HCT116 (cell line): ENCODE measurements at regions not wholly inside any gene's neighbourhood (a gene's known extent, or its start where the extent isn't known, plus 50 kb on each side); places are given as distances from the start of the nearest gene placed in this dataset.

ENCODE experiments used
- ATAC-seq: fragments of 200-7000 bp; cut with Tn5 transposase; 2 replicates; pipeline ENCODE4 v1.9.1; 2020; ENCODE audit warnings: mild to moderate bottlenecking, moderate library complexity
- BruUV-seq: library from RNA; stranded (reverse); fragments of 400-500 nt; replicated peaks from 2 replicates; lab custom pipeline; 2021; lab: Mats Ljungman, UMichigan
- CTCF ChIA-PET: fragments of 300-600 bp; sonication (Branson Sonifier 250); formaldehyde crosslinking; loops from one replicate; lab custom pipeline; 2021; ENCODE audit warnings: antibody characterized with exemption; lab: Charles Lee
- POLR2A ChIA-PET: fragments of 300-600, 350-600 bp; sonication (Branson Sonifier 250); formaldehyde crosslinking; loops from one replicate; lab custom pipeline; 2021; ENCODE audit warnings: antibody characterized with exemption; lab: Charles Lee
- RAD21 ChIA-PET, 2 experiments: fragments of 300-600 bp; sonication (Branson Sonifier 250); formaldehyde crosslinking; loops; one replicate each; lab custom pipeline; 2023; ENCODE audit warnings: low total read pairs in 2 of 2; ENCODE audit not compliant: uncharacterized antibody in 2 of 2, unreplicated experiment in 2 of 2, low non-redundant PET in 1 of 2; lab: Charles Lee
- DNase-seq: peaks from one replicate; pipeline ENCODE4 v3.0.0-alpha.2; 2010; ENCODE audit warnings: low read depth, low spot score
- H2AFZ ChIP-seq: fragments of 200-600 bp; shearing (Covaris generic), sonication (generic); 2 replicates; pipeline ENCODE4 v1.6.1; 2017; ENCODE audit warnings: low read depth, mixed run types, mixed read lengths, antibody characterized with exemption, low read length; ENCODE audit not compliant: poor library complexity, severe bottlenecking
- H3K27ac ChIP-seq: 2 replicates; pipeline ENCODE4 v1.5.1; 2012; ENCODE audit warnings: low read depth, low read length
- H3K27me3 ChIP-seq: fragments of 200-600 bp; sonication (generic); 2 replicates; pipeline ENCODE4 v1.6.1; 2016; ENCODE audit warnings: mixed run types, low read length, mixed read lengths; ENCODE audit not compliant: insufficient read depth
- H3K36me3 ChIP-seq, 2 experiments: fragments of 200-500 bp in 1 of 2; fragments of 200-600 bp in 1 of 2; sonication (Bioruptor generic) in 1 of 2; sonication (generic) in 1 of 2; 2 replicates each; pipeline versions ENCODE4 v1.5.1 to v1.6.1; 2014 to 2016; ENCODE audit warnings: low read length in 2 of 2, inconsistent platforms in 1 of 2, mixed read lengths in 1 of 2, mixed run types in 1 of 2; ENCODE audit not compliant: insufficient read depth in 2 of 2, control insufficient read depth in 1 of 2
- H3K4me1 ChIP-seq, 2 experiments: fragments of 200-600 bp in 1 of 2; sonication (generic) in 1 of 2; 2 replicates each; pipeline versions ENCODE4 v1.5.1 to v1.6.1; 2012 to 2017; ENCODE audit warnings: low read length in 2 of 2, inconsistent platforms in 1 of 2, mild to moderate bottlenecking in 1 of 2, mixed read lengths in 1 of 2, mixed run types in 1 of 2, moderate library complexity in 1 of 2; ENCODE audit not compliant: insufficient read depth in 2 of 2, control insufficient read depth in 1 of 2
- H3K4me2 ChIP-seq: fragments of 200-600 bp; sonication (generic); 2 replicates; pipeline ENCODE4 v1.6.1; 2017; ENCODE audit warnings: mixed run types, low read length, mixed read lengths
- H3K4me3 ChIP-seq, 2 experiments: fragments of 200-600 bp in 1 of 2; sonication (generic) in 1 of 2; replicated peaks in 1 of 2; 2 replicates each; pipeline ENCODE4 v1.5.1; 2011 to 2016; ENCODE audit warnings: low read length in 2 of 2, control low read depth in 1 of 2, low read depth in 1 of 2, mild to moderate bottlenecking in 1 of 2, mixed read lengths in 1 of 2, mixed run types in 1 of 2
- H3K79me2 ChIP-seq: fragments of 200-600 bp; sonication (generic); 2 replicates; pipeline ENCODE4 v1.6.1; 2017; ENCODE audit warnings: mild to moderate bottlenecking, mixed run types, low read length, moderate library complexity, mixed read lengths; ENCODE audit not compliant: insufficient read depth
- H3K9ac ChIP-seq: fragments of 200-600 bp; sonication (generic); 2 replicates; pipeline ENCODE4 v1.6.1; 2016; ENCODE audit warnings: low read length, mixed read lengths
- H3K9me2 ChIP-seq: fragments of 200-600 bp; sonication (generic), shearing (Covaris generic); 2 replicates; pipeline ENCODE4 v1.6.1; 2017; ENCODE audit warnings: mixed run types, mild to moderate bottlenecking, moderate library complexity; ENCODE audit not compliant: insufficient read depth
- H3K9me3 ChIP-seq, 2 experiments: fragments of 200-500 bp in 1 of 2; fragments of 200-600 bp in 1 of 2; sonication (Bioruptor generic) in 1 of 2; sonication (generic) in 1 of 2; 2 replicates each; pipeline ENCODE4 v1.6.1; 2014 to 2017; ENCODE audit warnings: low read length in 2 of 2, mixed read lengths in 2 of 2, inconsistent platforms in 1 of 2, low read depth in 1 of 2, mild to moderate bottlenecking in 1 of 2, mixed run types in 1 of 2, moderate library complexity in 1 of 2; ENCODE audit not compliant: control insufficient read depth in 1 of 2, insufficient read depth in 1 of 2
- H4K20me1 ChIP-seq: fragments of 200-600 bp; sonication (generic), shearing (Covaris generic); 2 replicates; pipeline ENCODE4 v1.6.1; 2017; ENCODE audit warnings: mixed run types, mild to moderate bottlenecking, moderate library complexity; ENCODE audit not compliant: insufficient read depth
- CEBPB ChIP-seq: IDR thresholded peaks from 2 replicates; pipeline ENCODE4 v1.6.1; 2012; ENCODE audit warnings: low read depth
- ELF1 ChIP-seq: IDR thresholded peaks from 2 replicates; pipeline ENCODE4 v1.6.1; 2012; ENCODE audit warnings: low read depth, borderline replicate concordance
- EZH2phosphoT487 ChIP-seq: fragments of 200-600 bp; IDR thresholded peaks from 2 replicates; pipeline ENCODE4 v1.6.1; 2018; ENCODE audit warnings: antibody characterized with exemption, borderline replicate concordance
- FOSL1 ChIP-seq: IDR thresholded peaks from 2 replicates; pipeline ENCODE4 v1.6.1; 2012; ENCODE audit warnings: low read depth
- POLR2A ChIP-seq: IDR thresholded peaks from 2 replicates; pipeline ENCODE4 v1.7.0; 2011; ENCODE audit warnings: borderline replicate concordance; ENCODE audit not compliant: insufficient read depth, insufficient read length; ENCODE audit errors: extremely low read depth
- POLR2AphosphoS5 ChIP-seq: IDR thresholded peaks from 2 replicates; pipeline ENCODE4 v1.6.1; 2011; ENCODE audit warnings: mild to moderate bottlenecking, low read depth, low read length, moderate library complexity
- SIN3A ChIP-seq: IDR thresholded peaks from 2 replicates; pipeline ENCODE4 v1.6.1; 2012; ENCODE audit warnings: low read depth
- SP1 ChIP-seq: IDR thresholded peaks from 2 replicates; pipeline ENCODE4 v1.6.1; 2012; ENCODE audit warnings: low read depth
- SRF ChIP-seq: IDR thresholded peaks from 2 replicates; pipeline ENCODE4 v1.6.1; 2012; ENCODE audit warnings: low read depth
- YY1 ChIP-seq: IDR thresholded peaks from 2 replicates; pipeline ENCODE4 v1.6.1; 2011; ENCODE audit warnings: low read length, low read depth, moderate library complexity, mild to moderate bottlenecking; ENCODE audit not compliant: insufficient replicate concordance; ENCODE audit errors: extremely low read depth
- ZNF274 ChIP-seq: fragments of 200-500 bp; sonication (Bioruptor generic); IDR thresholded peaks from 2 replicates; pipeline ENCODE4 v1.6.1; 2014; ENCODE audit warnings: mild to moderate bottlenecking, low read depth, low read length, inconsistent platforms
- intact Hi-C: fragments of 100-400 bp; cut with micrococcal nuclease; formaldehyde crosslinking; loops from 2 replicates; pipeline ENCODE4 v1.10.0; 2022
- TF ChIP-seq, protein P1 (sequence below): IDR thresholded peaks from 2 replicates; pipeline ENCODE4 v1.6.1; 2011; ENCODE audit warnings: mild to moderate bottlenecking, low read length, moderate library complexity; ENCODE audit not compliant: insufficient replicate concordance; ENCODE audit errors: extremely low read depth

DNA sequence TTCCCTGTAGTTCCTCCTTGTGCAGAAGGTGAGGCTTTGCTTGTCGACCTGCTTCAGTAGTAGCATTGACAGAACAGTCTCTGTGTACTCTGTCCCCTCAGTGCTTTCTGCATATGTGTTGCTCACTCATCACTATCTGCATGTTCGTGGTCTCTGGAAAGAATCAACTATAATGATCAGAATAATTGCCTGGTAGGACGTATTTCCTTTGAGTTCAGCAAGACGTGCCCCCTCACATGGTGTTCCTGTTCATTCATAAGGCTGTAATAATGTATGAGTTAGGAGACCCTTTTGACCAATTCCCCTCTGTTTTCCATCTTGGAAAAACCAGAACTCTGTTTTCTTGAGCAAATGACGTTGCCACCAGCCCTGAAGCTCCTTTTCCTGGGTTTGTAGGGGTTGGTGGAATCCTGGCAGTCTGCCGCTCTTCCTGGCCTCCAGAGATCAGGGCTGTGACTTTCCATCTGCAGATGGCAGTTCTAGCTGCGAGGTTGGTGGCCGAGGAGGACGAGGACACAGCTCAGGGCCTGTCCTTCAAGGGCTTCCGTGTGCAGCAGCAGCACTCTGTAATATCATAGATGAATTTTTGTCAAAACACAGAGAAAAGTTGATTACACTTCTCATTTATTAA lies 61.9 kb downstream of the EXOSC2 start:
- intact Hi-C loops: no loop called here
- H3K4me1 ChIP-seq: no peaks in the 10 kb centered on the region
- ChIA-PET CTCF (no interaction called here), POLR2A (no interaction called here), RAD21 (no interaction called here)
- peaks cover 14% of the 10 kb centered on the region for H3K79me2 ChIP-seq
- no peaks in the 10 kb centered on the region for H3K27me3 ChIP-seq
- no TSS peak for BruUV-seq
- H4K20me1 ChIP-seq: no peaks in the 10 kb centered on the region
- H2AFZ ChIP-seq: no peak overlapping the region
- no peak overlapping the region for H3K4me3 ChIP-seq
- no peaks in the 10 kb centered on the region for H3K9me2 ChIP-seq
- H3K4me2 ChIP-seq: no peak overlapping the region
- DNase-seq: no peak
- no peak overlapping the region for H3K9ac ChIP-seq
- no peak for ATAC-seq
- H3K9me3 ChIP-seq: no peaks in the 10 kb centered on the region
- TF ChIP-seq ZNF274: no peak
- TF ChIP-seq POLR2A: no peak
- TF ChIP-seq CEBPB: no peak
- TF ChIP-seq SRF: no peak
- TF ChIP-seq YY1: no peak
- no peak for TF ChIP-seq EZH2phosphoT487
- no peak for TF ChIP-seq ELF1
- TF ChIP-seq SIN3A: no peak
- TF ChIP-seq FOSL1: no peak
- TF ChIP-seq, protein P1, sequence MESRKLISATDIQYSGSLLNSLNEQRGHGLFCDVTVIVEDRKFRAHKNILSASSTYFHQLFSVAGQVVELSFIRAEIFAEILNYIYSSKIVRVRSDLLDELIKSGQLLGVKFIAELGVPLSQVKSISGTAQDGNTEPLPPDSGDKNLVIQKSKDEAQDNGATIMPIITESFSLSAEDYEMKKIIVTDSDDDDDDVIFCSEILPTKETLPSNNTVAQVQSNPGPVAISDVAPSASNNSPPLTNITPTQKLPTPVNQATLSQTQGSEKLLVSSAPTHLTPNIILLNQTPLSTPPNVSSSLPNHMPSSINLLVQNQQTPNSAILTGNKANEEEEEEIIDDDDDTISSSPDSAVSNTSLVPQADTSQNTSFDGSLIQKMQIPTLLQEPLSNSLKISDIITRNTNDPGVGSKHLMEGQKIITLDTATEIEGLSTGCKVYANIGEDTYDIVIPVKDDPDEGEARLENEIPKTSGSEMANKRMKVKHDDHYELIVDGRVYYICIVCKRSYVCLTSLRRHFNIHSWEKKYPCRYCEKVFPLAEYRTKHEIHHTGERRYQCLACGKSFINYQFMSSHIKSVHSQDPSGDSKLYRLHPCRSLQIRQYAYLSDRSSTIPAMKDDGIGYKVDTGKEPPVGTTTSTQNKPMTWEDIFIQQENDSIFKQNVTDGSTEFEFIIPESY: no peak
- no peak for TF ChIP-seq POLR2AphosphoS5
- no peak for TF ChIP-seq SP1
- TF ChIP-seq, all 23 proteins: peak for 0
- Histone ChIP-seq H3K27ac (no peak overlapping the region), H3K36me3 (no peaks in the 10 kb centered on the region)
